ENCODE measurements at regions not wholly inside any gene's neighbourhood (a gene's known extent, or its start where the extent isn't known, plus 50 kb on each side); places are given as distances from the start of the nearest gene placed in this dataset.
A peak's percentile ranks its signal among the peaks of the same experiment; 100 is the strongest.
"Not testable (repeated sequence)": the region's sequence is repeated elsewhere in the genome, so short reads cannot be mapped to it uniquely, and the experiment has no call there.

- DNase-seq (ENCODE audit: low read depth, low spot score), result no peak
- in situ Hi-C loops (cut with HindIII; ENCODE audit: low sequenced_read_pairs), result loop anchor here (10.0 kb wide), 1 partner anchor 750 kb away; a partner anchor contains a TSS
- TF ChIP-seq CTCF (IDR thresholded peaks at IDR 0.05; ENCODE audit: low read depth, low read length), result no peak
- peak overlapping the region; percentile 63 for H3K4me3 ChIP-seq (ENCODE audit: low read depth, low read length)
These were observed 102.8 kb upstream of the PRSS16 start for GRCh38 chr6:27144740-27145079.

- in situ Hi-C loops (cut with HindIII; ENCODE audit: low sequenced_read_pairs), result loop anchor here (10.0 kb wide), 1 partner anchor 749 kb away; a partner anchor contains a TSS
- DNase-seq (ENCODE audit: low read depth, low spot score), result peak; percentile 91
- H3K4me3 ChIP-seq (ENCODE audit: low read depth, low read length), result peak overlapping the region; percentile 63
- TF ChIP-seq CTCF (IDR thresholded peaks at IDR 0.05; ENCODE audit: low read depth, low read length), result no peak
These were observed 101.6 kb upstream of the PRSS16 start for GRCh38 chr6:27145731-27146455.

GRCh38 chr6:27146456-27146705 is 101.1 kb upstream of the PRSS16 start:
- in situ Hi-C loops (cut with HindIII; ENCODE audit: low sequenced_read_pairs), result loop anchor here (10.0 kb wide), 1 partner anchor 748 kb away; a partner anchor contains a TSS
- H3K4me3 ChIP-seq (ENCODE audit: low read depth, low read length), result peak overlapping the region; percentile 63
- DNase-seq (ENCODE audit: low read depth, low spot score), result not testable (repeated sequence)

- no peak for TF ChIP-seq CTCF (IDR thresholded peaks at IDR 0.05; ENCODE audit: low read depth, low read length)
- peak; percentile 100 for DNase-seq (ENCODE audit: low read depth, low spot score)
- in situ Hi-C loops (cut with HindIII; ENCODE audit: low sequenced_read_pairs), result loop anchor here (10.0 kb wide), 1 partner anchor 748 kb away; a partner anchor contains a TSS
- peak overlapping the region; percentile 63 for H3K4me3 ChIP-seq (ENCODE audit: low read depth, low read length)
These were observed 100.6 kb upstream of the PRSS16 start for GRCh38 chr6:27146706-27147505.

- no peak overlapping the region for H3K4me3 ChIP-seq (ENCODE audit: low read depth, low read length)
- in situ Hi-C loops (cut with HindIII; ENCODE audit: low sequenced_read_pairs), result loop anchor here (10.0 kb wide), 1 partner anchor 746 kb away; a partner anchor contains a TSS
- TF ChIP-seq CTCF (IDR thresholded peaks at IDR 0.05; ENCODE audit: low read depth, low read length), result no peak
- no peak for DNase-seq (ENCODE audit: low read depth, low spot score)
These were observed 99.1 kb upstream of the PRSS16 start for GRCh38 chr6:27148404-27148795.

GRCh38 chr6:27149150-27149549 is 98.4 kb upstream of the PRSS16 start:
- in situ Hi-C loops (cut with HindIII; ENCODE audit: low sequenced_read_pairs), result loop anchor here (10.0 kb wide), 1 partner anchor 746 kb away; a partner anchor contains a TSS
- H3K4me3 ChIP-seq (ENCODE audit: low read depth, low read length), result no peak overlapping the region
- DNase-seq (ENCODE audit: low read depth, low spot score), result no peak
- no peak for TF ChIP-seq CTCF (IDR thresholded peaks at IDR 0.05; ENCODE audit: low read depth, low read length)

- in situ Hi-C loops (cut with HindIII; ENCODE audit: low sequenced_read_pairs), result no loop called here
- no peak for TF ChIP-seq CTCF (IDR thresholded peaks at IDR 0.05; ENCODE audit: low read depth, low read length)
- no peak for DNase-seq (ENCODE audit: low read depth, low spot score)
- no peak overlapping the region for H3K4me3 ChIP-seq (ENCODE audit: low read depth, low read length)
These were observed 92.8 kb upstream of the PRSS16 start for GRCh38 chr6:27154696-27155095.

Measured in astrocyte of the spinal cord (primary cell).